Ovary (tissue), 3 donors: ENCODE measurements at regions not wholly inside any gene's neighbourhood (a gene's known extent, or its start where the extent isn't known, plus 50 kb on each side); places are given as distances from the start of the nearest gene placed in this dataset.

ENCODE experiments used
- EP300 ChIP-seq: sonication (generic); formaldehyde crosslinking; IDR thresholded peaks from one replicate; pipeline ENCODE4 v1.6.1; 2017; ENCODE audit warnings: antibody characterized with exemption
- POLR2A ChIP-seq: fragments of 450-650 bp; IDR thresholded peaks from one replicate; pipeline ENCODE4 v1.6.1; 2017; ENCODE audit warnings: antibody characterized with exemption, mild to moderate bottlenecking, moderate library complexity
- TF ChIP-seq, protein P1 (sequence below), 3 donors: fragments of 450-650 bp in 2 of 3; fragments of 200-600 bp in 1 of 3; IDR thresholded peaks; one replicate each; pipeline versions ENCODE4 v1.5.1 to v1.8.0; 2016 to 2022; ENCODE audit warnings: antibody characterized with exemption in 3 of 3, mild to moderate bottlenecking in 1 of 3
- donor health status: DM: no; HTN: no; CAD: no.

DNA sequence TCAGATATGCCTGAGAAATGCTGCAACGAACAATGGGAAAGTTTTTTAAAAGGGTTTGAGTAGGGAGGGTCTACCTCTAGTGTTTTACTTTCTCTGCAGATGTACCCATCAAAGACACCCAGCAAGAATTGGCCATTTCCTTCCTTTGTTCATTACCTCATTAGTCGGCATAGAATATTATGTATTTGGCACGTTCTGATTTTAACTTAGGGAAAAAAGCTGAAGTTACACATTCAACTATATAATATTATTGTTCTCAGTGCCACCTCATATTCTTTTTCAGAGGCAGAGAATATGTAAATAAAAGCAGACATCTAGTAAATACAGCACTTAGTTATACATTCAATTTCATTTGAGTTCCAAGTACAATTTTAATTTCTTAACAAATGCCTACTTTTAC, 83.7 kb upstream of the PPP2R5A start:
- TF ChIP-seq, protein P1, sequence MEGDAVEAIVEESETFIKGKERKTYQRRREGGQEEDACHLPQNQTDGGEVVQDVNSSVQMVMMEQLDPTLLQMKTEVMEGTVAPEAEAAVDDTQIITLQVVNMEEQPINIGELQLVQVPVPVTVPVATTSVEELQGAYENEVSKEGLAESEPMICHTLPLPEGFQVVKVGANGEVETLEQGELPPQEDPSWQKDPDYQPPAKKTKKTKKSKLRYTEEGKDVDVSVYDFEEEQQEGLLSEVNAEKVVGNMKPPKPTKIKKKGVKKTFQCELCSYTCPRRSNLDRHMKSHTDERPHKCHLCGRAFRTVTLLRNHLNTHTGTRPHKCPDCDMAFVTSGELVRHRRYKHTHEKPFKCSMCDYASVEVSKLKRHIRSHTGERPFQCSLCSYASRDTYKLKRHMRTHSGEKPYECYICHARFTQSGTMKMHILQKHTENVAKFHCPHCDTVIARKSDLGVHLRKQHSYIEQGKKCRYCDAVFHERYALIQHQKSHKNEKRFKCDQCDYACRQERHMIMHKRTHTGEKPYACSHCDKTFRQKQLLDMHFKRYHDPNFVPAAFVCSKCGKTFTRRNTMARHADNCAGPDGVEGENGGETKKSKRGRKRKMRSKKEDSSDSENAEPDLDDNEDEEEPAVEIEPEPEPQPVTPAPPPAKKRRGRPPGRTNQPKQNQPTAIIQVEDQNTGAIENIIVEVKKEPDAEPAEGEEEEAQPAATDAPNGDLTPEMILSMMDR (IDR thresholded peaks at IDR 0.05): no peak
- TF ChIP-seq POLR2A (no peak), EP300 (no peak)
